WTC11 (cell line): ENCODE measurements at regions not wholly inside any gene's neighbourhood (a gene's known extent, or its start where the extent isn't known, plus 50 kb on each side); places are given as distances from the start of the nearest gene placed in this dataset.

Experiments used
- ATAC-seq: fragments of 200-7000 bp; cut with Tn5 transposase; 2 replicates; pipeline ENCODE4 v1.10.0; 2021; ENCODE audit warnings: mild to moderate bottlenecking, moderate library complexity
- CTCF ChIA-PET: fragments of 300-600 bp; sonication (Branson Sonifier 250); formaldehyde crosslinking; loops from one replicate; lab custom pipeline; 2021; ENCODE audit warnings: antibody characterized with exemption; lab: Charles Lee
- POLR2A ChIA-PET: fragments of 350-600 bp; sonication (Branson Sonifier 250); formaldehyde crosslinking; loops from one replicate; lab custom pipeline; 2021; ENCODE audit warnings: antibody characterized with exemption; lab: Charles Lee
- DNase-seq: peaks from one replicate; pipeline ENCODE4 v3.0.0; 2021; ENCODE audit warnings: low spot score
- H3K27ac Mint-ChIP-seq: 2 replicates; pipeline ENCODE4 v1.8.0; 2021; ENCODE audit warnings: mixed read lengths
- H3K27me3 Mint-ChIP-seq: 2 replicates; pipeline ENCODE4 v1.8.0; 2021; ENCODE audit warnings: low read depth, mild to moderate bottlenecking, moderate library complexity, mixed read lengths
- H3K36me3 Mint-ChIP-seq: 2 replicates; pipeline ENCODE4 v1.8.0; 2021; ENCODE audit warnings: mixed read lengths
- H3K4me1 Mint-ChIP-seq: 2 replicates; pipeline ENCODE4 v1.8.0; 2022; ENCODE audit warnings: mixed read lengths
- H3K4me3 Mint-ChIP-seq: 2 replicates; pipeline ENCODE4 v1.8.0; 2021; ENCODE audit warnings: mild to moderate bottlenecking, moderate library complexity, mixed read lengths
- H3K9me3 Mint-ChIP-seq: 2 replicates; pipeline ENCODE4 v1.8.0; 2021; ENCODE audit warnings: mixed read lengths
- ATF2 ChIP-seq: sonication (generic); formaldehyde crosslinking; IDR thresholded peaks from 2 replicates; pipeline ENCODE4 v1.8.1; 2022; ENCODE audit warnings: low read depth, missing genetic modification reagents, borderline replicate concordance
- ELF4 ChIP-seq: sonication (generic); formaldehyde crosslinking; IDR thresholded peaks from 2 replicates; pipeline ENCODE4 v1.8.1; 2022; ENCODE audit warnings: low read depth, mild to moderate bottlenecking, moderate library complexity, missing genetic modification reagents
- ESRRA ChIP-seq: sonication (generic); formaldehyde crosslinking; IDR thresholded peaks from 2 replicates; pipeline ENCODE4 v1.8.1; 2022; ENCODE audit warnings: mild to moderate bottlenecking, missing genetic modification reagents, borderline replicate concordance
- HMGA2 ChIP-seq: fragments of 250-450 bp; sonication (Bioruptor Pico); IDR thresholded peaks from 2 replicates; pipeline ENCODE4 v1.4.0; 2021; ENCODE audit warnings: mild to moderate bottlenecking, moderate library complexity
- MAX ChIP-seq: sonication (generic); formaldehyde crosslinking; IDR thresholded peaks from 2 replicates; pipeline ENCODE4 v1.8.0; 2022; ENCODE audit warnings: mild to moderate bottlenecking, missing genetic modification reagents
- MXD4 ChIP-seq: fragments of 250-450 bp; sonication (Bioruptor Pico); IDR thresholded peaks from 2 replicates; pipeline ENCODE4 v1.8.0; 2021; ENCODE audit warnings: mild to moderate bottlenecking, moderate library complexity, borderline replicate concordance
- NFYB ChIP-seq: sonication (generic); formaldehyde crosslinking; conservative IDR thresholded peaks from 2 replicates; pipeline ENCODE4 v1.8.0; 2022; ENCODE audit warnings: low read depth, missing genetic modification reagents
- NR1H2 ChIP-seq: sonication (generic); formaldehyde crosslinking; IDR thresholded peaks from 2 replicates; pipeline ENCODE4 v1.9.0; 2021; ENCODE audit warnings: mild to moderate bottlenecking, moderate library complexity, missing genetic modification reagents
- OVOL2 ChIP-seq: fragments of 250-450 bp; sonication (Bioruptor Pico); IDR thresholded peaks from 2 replicates; pipeline ENCODE4 v1.9.0; 2021; ENCODE audit warnings: mild to moderate bottlenecking, borderline replicate concordance
- RELA ChIP-seq: sonication (generic); formaldehyde crosslinking; IDR thresholded peaks from 2 replicates; pipeline ENCODE4 v1.8.1; 2022; ENCODE audit warnings: missing genetic modification reagents, mild to moderate bottlenecking, borderline replicate concordance
- ZBTB21 ChIP-seq: sonication (generic); formaldehyde crosslinking; IDR thresholded peaks from 2 replicates; pipeline ENCODE4 v1.8.1; 2023; ENCODE audit warnings: mild to moderate bottlenecking, missing genetic modification reagents, borderline replicate concordance
- ZNF671 ChIP-seq: fragments of 250-450 bp; sonication (Bioruptor Pico); IDR thresholded peaks from 2 replicates; pipeline ENCODE4 v1.8.0; 2021; ENCODE audit warnings: mild to moderate bottlenecking
- TF ChIP-seq, protein P1 (sequence below): sonication (generic); formaldehyde crosslinking; IDR thresholded peaks from 2 replicates; pipeline ENCODE4 v1.8.0; 2022; ENCODE audit warnings: mild to moderate bottlenecking, missing genetic modification reagents
- TF ChIP-seq, protein P2 (sequence below): sonication (generic); formaldehyde crosslinking; IDR thresholded peaks from 2 replicates; pipeline ENCODE4 v1.8.0; 2022; ENCODE audit warnings: mild to moderate bottlenecking, missing genetic modification reagents
- TF ChIP-seq, protein P3 (sequence below): fragments of 250-450 bp; sonication (Bioruptor Pico); conservative IDR thresholded peaks from 2 replicates; pipeline ENCODE4 v1.9.0; 2021; ENCODE audit warnings: mild to moderate bottlenecking
- TF ChIP-seq, protein P4 (sequence below): fragments of 250-450 bp; sonication (Bioruptor Pico); IDR thresholded peaks from 2 replicates; pipeline ENCODE4 v1.9.0; 2021; ENCODE audit warnings: mild to moderate bottlenecking
- TF ChIP-seq, protein P5 (sequence below): sonication (generic); formaldehyde crosslinking; conservative IDR thresholded peaks from 2 replicates; pipeline ENCODE4 v1.8.1; 2023; ENCODE audit warnings: mild to moderate bottlenecking, low read depth, missing genetic modification reagents, moderate library complexity
- TF ChIP-seq, protein P6 (sequence below): sonication (generic); formaldehyde crosslinking; IDR thresholded peaks from 2 replicates; pipeline ENCODE4 v1.8.1; 2023; ENCODE audit warnings: mild to moderate bottlenecking, missing genetic modification reagents, moderate library complexity

GRCh38 chr2:8324901-8325300 lies 357.0 kb upstream of the ID2 start:
- no peak for ATAC-seq
- TF ChIP-seq ZNF671 (no peak), ATF2 (CRISPR knock-in tag) (no peak), NFYB (CRISPR knock-in tag) (no peak), OVOL2 (CRISPR knock-in tag) (no peak), ESRRA (CRISPR knock-in tag) (no peak), RELA (CRISPR knock-in tag) (no peak), MAX (no peak), ELF4 (CRISPR knock-in tag) (no peak), HMGA2 (CRISPR knock-in tag) (no peak), ZBTB21 (no peak), NR1H2 (CRISPR knock-in tag) (no peak)
- TF ChIP-seq, protein P1, sequence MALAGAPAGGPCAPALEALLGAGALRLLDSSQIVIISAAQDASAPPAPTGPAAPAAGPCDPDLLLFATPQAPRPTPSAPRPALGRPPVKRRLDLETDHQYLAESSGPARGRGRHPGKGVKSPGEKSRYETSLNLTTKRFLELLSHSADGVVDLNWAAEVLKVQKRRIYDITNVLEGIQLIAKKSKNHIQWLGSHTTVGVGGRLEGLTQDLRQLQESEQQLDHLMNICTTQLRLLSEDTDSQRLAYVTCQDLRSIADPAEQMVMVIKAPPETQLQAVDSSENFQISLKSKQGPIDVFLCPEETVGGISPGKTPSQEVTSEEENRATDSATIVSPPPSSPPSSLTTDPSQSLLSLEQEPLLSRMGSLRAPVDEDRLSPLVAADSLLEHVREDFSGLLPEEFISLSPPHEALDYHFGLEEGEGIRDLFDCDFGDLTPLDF (CRISPR knock-in tag), result no peak
- TF ChIP-seq, protein P2, sequence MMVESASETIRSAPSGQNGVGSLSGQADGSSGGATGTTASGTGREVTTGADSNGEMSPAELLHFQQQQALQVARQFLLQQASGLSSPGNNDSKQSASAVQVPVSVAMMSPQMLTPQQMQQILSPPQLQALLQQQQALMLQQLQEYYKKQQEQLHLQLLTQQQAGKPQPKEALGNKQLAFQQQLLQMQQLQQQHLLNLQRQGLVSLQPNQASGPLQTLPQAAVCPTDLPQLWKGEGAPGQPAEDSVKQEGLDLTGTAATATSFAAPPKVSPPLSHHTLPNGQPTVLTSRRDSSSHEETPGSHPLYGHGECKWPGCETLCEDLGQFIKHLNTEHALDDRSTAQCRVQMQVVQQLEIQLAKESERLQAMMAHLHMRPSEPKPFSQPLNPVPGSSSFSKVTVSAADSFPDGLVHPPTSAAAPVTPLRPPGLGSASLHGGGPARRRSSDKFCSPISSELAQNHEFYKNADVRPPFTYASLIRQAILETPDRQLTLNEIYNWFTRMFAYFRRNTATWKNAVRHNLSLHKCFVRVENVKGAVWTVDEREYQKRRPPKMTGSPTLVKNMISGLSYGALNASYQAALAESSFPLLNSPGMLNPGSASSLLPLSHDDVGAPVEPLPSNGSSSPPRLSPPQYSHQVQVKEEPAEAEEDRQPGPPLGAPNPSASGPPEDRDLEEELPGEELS (CRISPR knock-in tag), result no peak
- TF ChIP-seq, protein P3, sequence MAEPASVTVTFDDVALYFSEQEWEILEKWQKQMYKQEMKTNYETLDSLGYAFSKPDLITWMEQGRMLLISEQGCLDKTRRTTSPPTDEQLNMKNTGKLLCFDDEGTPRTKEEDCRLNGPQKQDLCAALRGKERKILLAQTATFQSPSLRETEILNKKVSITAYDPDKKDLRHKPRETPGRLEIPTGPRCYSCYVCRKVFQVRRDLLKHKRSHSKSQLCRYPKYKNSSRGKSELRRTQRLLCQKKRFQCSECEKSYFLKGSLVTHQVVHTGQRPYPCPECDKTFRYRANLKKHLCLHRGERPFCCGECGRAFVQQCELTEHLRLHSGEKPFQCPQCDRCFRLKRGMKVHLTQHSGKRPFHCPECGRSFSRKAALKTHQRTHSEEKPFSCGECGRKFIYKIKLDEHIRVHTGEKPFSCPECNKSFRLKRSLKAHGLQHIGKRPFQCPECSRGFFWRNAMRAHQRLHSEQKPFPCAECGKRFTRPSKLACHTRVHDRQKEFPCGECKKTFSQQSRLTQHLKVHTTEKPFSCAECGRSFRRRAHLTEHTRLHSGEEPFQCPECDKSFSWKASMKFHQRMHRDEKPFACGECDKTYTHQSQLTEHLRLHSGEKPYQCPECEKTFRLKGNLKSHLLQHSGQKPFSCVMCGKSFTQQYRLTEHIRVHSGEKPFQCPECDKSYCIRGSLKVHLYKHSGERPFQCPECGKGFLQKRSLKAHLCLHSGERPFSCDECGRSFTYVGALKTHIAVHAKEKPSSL, result no peak
- TF ChIP-seq, all 79 proteins: peak for 0
- 0 out of 2 replicates have a peak, but pooled peaks cover 6% of the 10 kb centered on the region for H3K9me3 Mint-ChIP-seq
- H3K27ac Mint-ChIP-seq, result no peak overlapping the region
- peaks cover 11% of the 10 kb centered on the region for H3K4me1 Mint-ChIP-seq
- no peaks in the 10 kb centered on the region for H3K36me3 Mint-ChIP-seq
- CTCF ChIA-PET, result no interaction called here
- H3K27me3 Mint-ChIP-seq, result no peaks in the 10 kb centered on the region
- no peak for DNase-seq
- H3K4me3 Mint-ChIP-seq, result no peak overlapping the region
- POLR2A ChIA-PET, result no interaction called here

DNA sequence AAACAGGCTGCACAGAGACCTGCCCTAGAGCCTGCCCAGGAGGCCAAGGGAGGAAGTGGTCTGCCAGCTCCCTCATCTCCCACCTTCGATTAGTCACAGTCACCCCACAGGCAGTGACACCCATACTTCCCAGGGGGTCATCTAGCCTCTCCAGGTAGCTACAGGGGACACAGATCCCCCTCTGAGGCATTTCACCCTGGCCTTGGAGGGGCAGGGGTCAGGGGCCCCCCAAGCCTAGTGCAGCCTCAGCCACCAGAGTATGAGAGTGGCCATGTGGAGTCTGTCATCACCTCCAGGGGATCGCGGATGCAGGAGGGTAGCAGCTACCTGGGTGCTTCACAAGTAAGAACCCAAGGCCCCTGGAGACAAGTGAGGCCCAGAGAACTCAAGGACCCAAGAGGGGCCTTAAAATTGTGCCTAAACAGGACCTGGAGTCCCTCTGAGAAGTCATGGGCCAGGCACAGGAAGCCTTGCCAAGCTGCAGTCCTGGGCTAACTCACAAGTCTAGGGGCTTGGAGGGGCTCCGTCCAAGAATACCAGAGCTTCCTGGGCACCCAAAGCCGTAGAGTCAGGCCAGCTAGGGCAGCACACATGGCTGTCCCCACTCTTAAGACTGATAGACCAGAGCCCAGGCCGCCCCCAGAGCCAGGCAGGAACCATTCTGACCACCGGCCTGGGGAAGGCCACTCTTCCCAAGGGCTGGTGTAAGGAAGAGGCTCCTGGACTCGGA lies 354.3 kb upstream of the ID2 start:
- ChIA-PET CTCF (no interaction called here), POLR2A (interaction anchor here (0.6 kb wide), 1 partner anchor 804 kb away, joined by 3 read pairs; no protein-coding TSS in a partner anchor)
- Mint-ChIP-seq H3K4me3 (no peak overlapping the region), H3K27ac (no peak overlapping the region), H3K36me3 (no peaks in the 10 kb centered on the region), H3K4me1 (peaks cover 26% of the 10 kb centered on the region), H3K27me3 (no peaks in the 10 kb centered on the region), H3K9me3 (no peaks in the 10 kb centered on the region)
- ATAC-seq, result no peak
- no peak for DNase-seq
- TF ChIP-seq, protein P4, sequence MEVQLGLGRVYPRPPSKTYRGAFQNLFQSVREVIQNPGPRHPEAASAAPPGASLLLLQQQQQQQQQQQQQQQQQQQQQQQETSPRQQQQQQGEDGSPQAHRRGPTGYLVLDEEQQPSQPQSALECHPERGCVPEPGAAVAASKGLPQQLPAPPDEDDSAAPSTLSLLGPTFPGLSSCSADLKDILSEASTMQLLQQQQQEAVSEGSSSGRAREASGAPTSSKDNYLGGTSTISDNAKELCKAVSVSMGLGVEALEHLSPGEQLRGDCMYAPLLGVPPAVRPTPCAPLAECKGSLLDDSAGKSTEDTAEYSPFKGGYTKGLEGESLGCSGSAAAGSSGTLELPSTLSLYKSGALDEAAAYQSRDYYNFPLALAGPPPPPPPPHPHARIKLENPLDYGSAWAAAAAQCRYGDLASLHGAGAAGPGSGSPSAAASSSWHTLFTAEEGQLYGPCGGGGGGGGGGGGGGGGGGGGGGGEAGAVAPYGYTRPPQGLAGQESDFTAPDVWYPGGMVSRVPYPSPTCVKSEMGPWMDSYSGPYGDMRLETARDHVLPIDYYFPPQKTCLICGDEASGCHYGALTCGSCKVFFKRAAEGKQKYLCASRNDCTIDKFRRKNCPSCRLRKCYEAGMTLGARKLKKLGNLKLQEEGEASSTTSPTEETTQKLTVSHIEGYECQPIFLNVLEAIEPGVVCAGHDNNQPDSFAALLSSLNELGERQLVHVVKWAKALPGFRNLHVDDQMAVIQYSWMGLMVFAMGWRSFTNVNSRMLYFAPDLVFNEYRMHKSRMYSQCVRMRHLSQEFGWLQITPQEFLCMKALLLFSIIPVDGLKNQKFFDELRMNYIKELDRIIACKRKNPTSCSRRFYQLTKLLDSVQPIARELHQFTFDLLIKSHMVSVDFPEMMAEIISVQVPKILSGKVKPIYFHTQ (CRISPR knock-in tag), result no peak
- no peak for TF ChIP-seq MXD4 (CRISPR knock-in tag)
- TF ChIP-seq, protein P5, sequence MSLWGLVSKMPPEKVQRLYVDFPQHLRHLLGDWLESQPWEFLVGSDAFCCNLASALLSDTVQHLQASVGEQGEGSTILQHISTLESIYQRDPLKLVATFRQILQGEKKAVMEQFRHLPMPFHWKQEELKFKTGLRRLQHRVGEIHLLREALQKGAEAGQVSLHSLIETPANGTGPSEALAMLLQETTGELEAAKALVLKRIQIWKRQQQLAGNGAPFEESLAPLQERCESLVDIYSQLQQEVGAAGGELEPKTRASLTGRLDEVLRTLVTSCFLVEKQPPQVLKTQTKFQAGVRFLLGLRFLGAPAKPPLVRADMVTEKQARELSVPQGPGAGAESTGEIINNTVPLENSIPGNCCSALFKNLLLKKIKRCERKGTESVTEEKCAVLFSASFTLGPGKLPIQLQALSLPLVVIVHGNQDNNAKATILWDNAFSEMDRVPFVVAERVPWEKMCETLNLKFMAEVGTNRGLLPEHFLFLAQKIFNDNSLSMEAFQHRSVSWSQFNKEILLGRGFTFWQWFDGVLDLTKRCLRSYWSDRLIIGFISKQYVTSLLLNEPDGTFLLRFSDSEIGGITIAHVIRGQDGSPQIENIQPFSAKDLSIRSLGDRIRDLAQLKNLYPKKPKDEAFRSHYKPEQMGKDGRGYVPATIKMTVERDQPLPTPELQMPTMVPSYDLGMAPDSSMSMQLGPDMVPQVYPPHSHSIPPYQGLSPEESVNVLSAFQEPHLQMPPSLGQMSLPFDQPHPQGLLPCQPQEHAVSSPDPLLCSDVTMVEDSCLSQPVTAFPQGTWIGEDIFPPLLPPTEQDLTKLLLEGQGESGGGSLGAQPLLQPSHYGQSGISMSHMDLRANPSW (CRISPR knock-in tag), result no peak
- TF ChIP-seq, protein P6, sequence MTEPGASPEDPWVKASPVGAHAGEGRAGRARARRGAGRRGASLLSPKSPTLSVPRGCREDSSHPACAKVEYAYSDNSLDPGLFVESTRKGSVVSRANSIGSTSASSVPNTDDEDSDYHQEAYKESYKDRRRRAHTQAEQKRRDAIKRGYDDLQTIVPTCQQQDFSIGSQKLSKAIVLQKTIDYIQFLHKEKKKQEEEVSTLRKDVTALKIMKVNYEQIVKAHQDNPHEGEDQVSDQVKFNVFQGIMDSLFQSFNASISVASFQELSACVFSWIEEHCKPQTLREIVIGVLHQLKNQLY (CRISPR knock-in tag), result no peak
- TF ChIP-seq, protein P2 (CRISPR knock-in tag), result no peak
